ENCODE measurements at regions not wholly inside any gene's neighbourhood (a gene's known extent, or its start where the extent isn't known, plus 50 kb on each side); places are given as distances from the start of the nearest gene placed in this dataset.

DNA sequence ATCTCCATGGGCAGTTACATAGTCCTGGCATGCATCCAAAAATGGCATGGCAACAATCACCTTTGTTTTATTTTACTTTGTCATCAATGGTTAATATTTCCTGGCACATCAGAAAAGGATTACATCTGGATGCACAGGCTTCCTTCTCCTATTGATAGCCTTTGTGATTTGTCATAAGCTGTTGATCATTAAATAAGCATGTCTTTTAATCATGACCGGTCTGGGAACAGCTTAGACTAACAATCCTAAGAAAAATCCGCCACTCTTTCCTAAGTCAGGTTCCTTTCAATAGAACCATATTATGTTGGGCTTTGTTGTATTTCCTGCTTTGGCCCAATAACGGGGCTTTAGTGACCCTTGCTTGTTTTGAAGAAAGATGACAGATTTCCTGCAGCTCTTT, 330.6 kb downstream of the DUSP10 start:
- intact Hi-C loops (cut with micrococcal nuclease; ENCODE audit: unreplicated experiment), result no loop called here
- ChIA-PET POLR2A (no interaction called here), CTCF (no interaction called here)
- no peaks in the 10 kb centered on the region for H3K4me1 ChIP-seq
- no peaks in the 10 kb centered on the region for H3K36me3 ChIP-seq (ENCODE audit: control insufficient read depth, insufficient read depth, low read length)
- Mint-ChIP-seq H3K36me3 (ENCODE audit: insufficient read depth, unreplicated experiment) (no peaks in the 10 kb centered on the region), H3K4me3 (ENCODE audit: unreplicated experiment) (no peak overlapping the region), H3K27ac (ENCODE audit: unreplicated experiment) (no peak overlapping the region), H3K27me3 (ENCODE audit: insufficient read depth, unreplicated experiment) (peaks cover 12% of the 10 kb centered on the region), H3K4me1 (ENCODE audit: low read depth, unreplicated experiment) (no peaks in the 10 kb centered on the region), H3K9me3 (ENCODE audit: unreplicated experiment) (peaks cover 9% of the 10 kb centered on the region)
- no peaks in the 10 kb centered on the region for H3K27me3 ChIP-seq (replicated peaks; ENCODE audit: control insufficient read depth, insufficient read depth, low read length)
- no peaks in the 10 kb centered on the region for H3K9me3 ChIP-seq
- no peak overlapping the region for H3K4me3 ChIP-seq (ENCODE audit: low read depth, low read length)
- TF ChIP-seq, protein P1, sequence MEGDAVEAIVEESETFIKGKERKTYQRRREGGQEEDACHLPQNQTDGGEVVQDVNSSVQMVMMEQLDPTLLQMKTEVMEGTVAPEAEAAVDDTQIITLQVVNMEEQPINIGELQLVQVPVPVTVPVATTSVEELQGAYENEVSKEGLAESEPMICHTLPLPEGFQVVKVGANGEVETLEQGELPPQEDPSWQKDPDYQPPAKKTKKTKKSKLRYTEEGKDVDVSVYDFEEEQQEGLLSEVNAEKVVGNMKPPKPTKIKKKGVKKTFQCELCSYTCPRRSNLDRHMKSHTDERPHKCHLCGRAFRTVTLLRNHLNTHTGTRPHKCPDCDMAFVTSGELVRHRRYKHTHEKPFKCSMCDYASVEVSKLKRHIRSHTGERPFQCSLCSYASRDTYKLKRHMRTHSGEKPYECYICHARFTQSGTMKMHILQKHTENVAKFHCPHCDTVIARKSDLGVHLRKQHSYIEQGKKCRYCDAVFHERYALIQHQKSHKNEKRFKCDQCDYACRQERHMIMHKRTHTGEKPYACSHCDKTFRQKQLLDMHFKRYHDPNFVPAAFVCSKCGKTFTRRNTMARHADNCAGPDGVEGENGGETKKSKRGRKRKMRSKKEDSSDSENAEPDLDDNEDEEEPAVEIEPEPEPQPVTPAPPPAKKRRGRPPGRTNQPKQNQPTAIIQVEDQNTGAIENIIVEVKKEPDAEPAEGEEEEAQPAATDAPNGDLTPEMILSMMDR (IDR thresholded peaks at IDR 0.05; ENCODE audit: insufficient read depth in 1 of 2, low read depth in 1 of 2, low read length in 1 of 2, severe bottlenecking in 1 of 2, unreplicated experiment in 1 of 2), result no peak
- no TSS peak for BruUV-seq (replicated peaks)
- no peak for DNase-seq

DNA sequence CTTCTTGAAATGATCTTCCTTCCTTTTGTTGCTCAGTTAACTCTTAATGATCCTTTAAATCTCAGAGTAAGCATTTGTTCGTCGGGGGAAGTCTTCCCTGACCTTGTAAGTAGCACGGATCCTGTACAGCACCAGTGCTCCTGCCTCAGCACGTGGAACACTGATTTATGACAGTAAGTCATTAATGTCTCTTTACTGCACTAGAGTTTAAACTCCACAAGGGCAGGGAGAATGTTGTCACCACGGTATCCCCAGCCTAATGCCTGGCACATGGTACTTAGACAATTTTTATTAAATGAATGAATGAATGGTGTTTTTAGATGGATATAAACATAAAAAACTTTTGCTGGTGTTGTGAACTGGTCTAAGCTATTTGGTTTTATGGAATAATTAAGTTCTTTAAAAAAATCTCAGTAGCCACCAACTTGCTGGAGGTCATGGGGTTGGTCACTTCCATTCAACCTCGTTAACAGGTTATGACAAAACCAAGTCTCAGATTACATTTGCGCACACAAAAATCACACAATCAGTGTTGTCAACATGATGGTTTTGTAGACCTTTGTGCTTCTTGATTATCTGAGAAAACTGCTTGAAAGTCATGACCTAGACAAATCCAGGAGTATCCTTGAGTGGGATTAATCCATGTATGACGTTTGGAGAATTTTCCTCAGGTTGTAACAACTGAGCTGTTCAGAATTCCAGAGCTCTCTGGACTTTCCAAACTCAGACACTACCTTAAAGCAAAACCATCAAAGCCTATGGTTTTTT, 326.9 kb downstream of the DUSP10 start:
- TF ChIP-seq, protein P1 (IDR thresholded peaks at IDR 0.05; ENCODE audit: insufficient read depth in 1 of 2, low read depth in 1 of 2, low read length in 1 of 2, severe bottlenecking in 1 of 2, unreplicated experiment in 1 of 2), result no peak
- Histone ChIP-seq H3K36me3 (ENCODE audit: control insufficient read depth, insufficient read depth, low read length) (no peaks in the 10 kb centered on the region), H3K4me1 (no peaks in the 10 kb centered on the region), H3K4me3 (ENCODE audit: low read depth, low read length) (no peak overlapping the region), H3K27me3 (replicated peaks; ENCODE audit: control insufficient read depth, insufficient read depth, low read length) (no peaks in the 10 kb centered on the region), H3K9me3 (no peaks in the 10 kb centered on the region)
- POLR2A ChIA-PET, result no interaction called here
- BruUV-seq (replicated peaks), result no TSS peak
- intact Hi-C loops (cut with micrococcal nuclease; ENCODE audit: unreplicated experiment), result no loop called here
- Mint-ChIP-seq H3K4me3 (ENCODE audit: unreplicated experiment) (no peak overlapping the region), H3K9me3 (ENCODE audit: unreplicated experiment) (peaks cover 9% of the 10 kb centered on the region), H3K27me3 (ENCODE audit: insufficient read depth, unreplicated experiment) (peaks cover 8% of the 10 kb centered on the region), H3K4me1 (ENCODE audit: low read depth, unreplicated experiment) (no peaks in the 10 kb centered on the region), H3K27ac (ENCODE audit: unreplicated experiment) (no peak overlapping the region), H3K36me3 (ENCODE audit: insufficient read depth, unreplicated experiment) (no peaks in the 10 kb centered on the region)
- CTCF ChIA-PET, result no interaction called here
- no peak for DNase-seq

DNA sequence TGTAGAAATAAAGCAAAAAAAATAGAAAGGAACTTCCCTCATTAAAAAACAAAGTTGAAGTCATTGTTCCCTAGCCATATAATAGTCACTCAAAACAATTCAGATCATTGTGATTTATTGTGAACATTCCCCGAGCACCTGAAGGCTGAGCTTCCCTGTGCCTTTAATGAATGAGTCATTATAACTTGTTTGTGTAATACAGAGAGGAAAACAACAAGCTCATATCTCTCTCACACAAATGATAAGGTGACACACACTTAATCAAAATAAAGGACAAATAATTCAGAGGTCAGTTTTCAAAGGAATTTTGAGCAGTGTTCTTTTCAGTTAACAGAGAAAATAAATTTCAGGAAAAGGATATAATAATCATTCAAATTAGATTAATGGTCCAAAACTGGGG, 326.2 kb downstream of the DUSP10 start:
- H3K4me3 Mint-ChIP-seq (ENCODE audit: unreplicated experiment), result no peak overlapping the region
- H3K27me3 ChIP-seq (replicated peaks; ENCODE audit: control insufficient read depth, insufficient read depth, low read length), result no peaks in the 10 kb centered on the region
- H3K4me1 Mint-ChIP-seq (ENCODE audit: low read depth, unreplicated experiment), result no peaks in the 10 kb centered on the region
- no peaks in the 10 kb centered on the region for H3K36me3 Mint-ChIP-seq (ENCODE audit: insufficient read depth, unreplicated experiment)
- H3K9me3 ChIP-seq, result no peaks in the 10 kb centered on the region
- DNase-seq, result no peak
- BruUV-seq (replicated peaks), result no TSS peak
- no peak overlapping the region for H3K4me3 ChIP-seq (ENCODE audit: low read depth, low read length)
- TF ChIP-seq, protein P1 (IDR thresholded peaks at IDR 0.05; ENCODE audit: insufficient read depth in 1 of 2, low read depth in 1 of 2, low read length in 1 of 2, severe bottlenecking in 1 of 2, unreplicated experiment in 1 of 2), result no peak
- intact Hi-C loops (cut with micrococcal nuclease; ENCODE audit: unreplicated experiment), result no loop called here
- POLR2A ChIA-PET, result no interaction called here
- no peaks in the 10 kb centered on the region for H3K36me3 ChIP-seq (ENCODE audit: control insufficient read depth, insufficient read depth, low read length)
- H3K9me3 Mint-ChIP-seq (ENCODE audit: unreplicated experiment), result peaks cover 9% of the 10 kb centered on the region
- no peak overlapping the region for H3K27ac Mint-ChIP-seq (ENCODE audit: unreplicated experiment)
- peaks cover 8% of the 10 kb centered on the region for H3K27me3 Mint-ChIP-seq (ENCODE audit: insufficient read depth, unreplicated experiment)
- CTCF ChIA-PET, result no interaction called here
- H3K4me1 ChIP-seq, result no peaks in the 10 kb centered on the region

Data from Caco-2 (cell line).